HG03469 (cell line): ENCODE measurements at regions not wholly inside any gene's neighbourhood (a gene's known extent, or its start where the extent isn't known, plus 50 kb on each side); places are given as distances from the start of the nearest gene placed in this dataset.

Experiments
- ATAC-seq: cut with Tn5 transposase; IDR thresholded peaks from one replicate; pipeline ENCODE4 v1.9.1; 2021; ENCODE audit warnings: mild to moderate bottlenecking, moderate library complexity, moderate number of reproducible peaks; ENCODE audit not compliant: unreplicated experiment

DNA sequence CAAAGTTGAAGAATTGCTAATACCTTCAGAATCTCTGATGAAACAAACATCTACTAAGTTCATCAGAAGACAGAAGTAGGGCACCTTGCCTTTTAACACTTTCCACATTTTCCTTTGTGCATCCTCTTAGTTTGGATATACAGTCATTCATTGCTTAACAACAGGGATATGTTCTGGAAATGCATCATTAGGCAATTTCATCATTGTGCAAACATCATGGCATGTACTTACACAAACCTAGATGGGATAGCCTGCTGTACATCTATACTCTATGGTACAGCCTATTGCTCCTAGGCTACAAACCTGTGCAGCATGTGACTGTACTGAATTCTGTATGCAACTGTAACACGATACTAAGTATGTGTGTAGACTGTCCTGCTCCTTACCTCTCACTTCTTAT, 169.8 kb downstream of the SUCLA2 start:
- ATAC-seq = no peak

DNA sequence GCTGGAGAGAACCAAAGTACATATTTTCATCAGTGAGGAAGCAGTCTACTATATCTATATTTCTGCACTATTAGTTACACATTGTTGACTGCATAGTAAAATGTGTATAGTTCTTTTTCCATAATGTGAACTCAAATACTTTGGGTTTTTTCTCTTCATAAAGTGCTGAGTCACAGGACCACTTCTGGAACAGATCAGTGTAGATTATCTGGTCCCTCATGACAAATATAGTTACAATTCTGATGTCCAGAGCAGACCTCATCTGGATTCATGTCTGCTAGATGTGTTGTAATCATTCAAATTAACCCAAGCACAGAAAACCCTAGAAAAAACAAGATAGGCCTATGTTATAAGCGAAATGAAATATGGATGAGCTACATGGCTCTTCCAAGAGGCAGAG, 171.4 kb downstream of the SUCLA2 start:
- no peak for ATAC-seq

DNA sequence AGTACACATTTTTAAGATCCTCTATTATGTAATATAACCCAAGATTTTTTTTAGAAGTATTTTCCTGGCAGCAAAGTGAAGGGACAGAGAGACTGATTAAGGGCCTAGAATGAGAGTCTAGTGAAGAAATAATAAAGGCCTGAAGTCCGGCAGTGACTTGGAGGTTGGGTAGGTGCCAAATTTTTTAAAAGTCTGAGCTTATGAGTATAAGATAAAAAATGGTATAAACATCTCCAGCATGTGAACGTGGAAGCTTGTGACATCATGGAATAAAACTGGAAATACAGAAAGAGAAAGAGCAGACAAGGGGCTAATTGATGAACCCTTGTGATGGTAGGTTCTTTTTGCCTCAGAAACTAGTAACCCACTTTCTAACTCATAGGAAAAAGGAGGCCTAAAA, 174.6 kb downstream of the SUCLA2 start:
- no peak for ATAC-seq

DNA sequence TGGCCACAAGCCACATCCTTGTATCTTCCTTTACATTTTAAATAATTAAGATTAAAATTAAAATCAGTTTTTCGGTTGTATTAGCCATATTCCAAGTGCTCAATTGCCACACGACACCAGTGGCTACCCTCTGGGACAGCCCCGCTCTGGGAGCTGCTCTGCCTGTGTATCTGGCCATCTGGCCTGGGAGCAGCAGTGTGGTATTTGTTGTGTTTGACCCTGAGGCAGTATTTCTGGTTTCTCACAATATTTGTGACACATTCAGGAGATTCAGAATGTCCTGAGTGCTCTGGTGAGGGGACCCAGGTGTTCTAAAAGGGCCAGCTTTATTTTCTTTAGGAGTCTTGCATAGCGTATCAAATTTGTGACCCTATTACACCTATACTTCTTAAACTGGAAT, 179.0 kb downstream of the SUCLA2 start:
- no peak for ATAC-seq

DNA sequence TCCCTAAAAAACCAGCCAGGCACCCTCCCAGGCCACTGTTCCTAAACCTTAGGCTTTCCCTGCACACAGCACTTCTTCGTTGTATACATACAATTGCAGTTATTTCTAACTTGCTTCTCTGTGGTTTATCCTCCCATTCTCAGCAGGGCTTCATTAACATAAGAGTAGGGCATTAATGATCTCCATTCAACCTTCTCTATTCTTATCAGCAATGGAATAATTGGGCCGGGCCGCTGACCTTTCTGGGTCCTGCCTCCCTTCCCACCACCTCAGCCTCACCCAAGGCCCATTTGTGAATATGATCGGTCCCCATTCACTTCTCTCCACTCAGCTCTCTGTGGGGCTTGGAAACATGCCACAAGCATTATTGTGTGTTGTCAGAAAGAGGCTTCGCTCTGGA, 184.2 kb downstream of the SUCLA2 start:
- ATAC-seq = no peak

DNA sequence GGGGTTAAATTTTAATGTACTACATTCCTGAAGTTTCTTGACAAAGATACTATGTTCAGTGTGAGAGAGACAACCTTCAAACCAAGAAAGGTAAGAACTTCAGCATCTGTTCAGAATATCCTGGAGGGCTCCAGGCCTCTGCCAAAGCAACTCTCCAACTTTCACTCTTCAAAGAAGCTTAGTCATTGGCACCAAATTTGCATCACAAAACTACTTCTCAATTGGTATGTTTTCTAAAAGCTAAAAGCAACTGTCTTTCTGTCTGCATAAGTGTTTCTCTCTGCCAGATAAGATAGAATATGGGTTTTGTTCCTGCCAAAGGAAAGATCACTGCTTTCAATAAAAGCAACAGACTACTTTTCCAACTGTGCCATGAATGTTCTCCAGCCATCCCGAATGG, 187.4 kb downstream of the SUCLA2 start:
- ATAC-seq = no peak

DNA sequence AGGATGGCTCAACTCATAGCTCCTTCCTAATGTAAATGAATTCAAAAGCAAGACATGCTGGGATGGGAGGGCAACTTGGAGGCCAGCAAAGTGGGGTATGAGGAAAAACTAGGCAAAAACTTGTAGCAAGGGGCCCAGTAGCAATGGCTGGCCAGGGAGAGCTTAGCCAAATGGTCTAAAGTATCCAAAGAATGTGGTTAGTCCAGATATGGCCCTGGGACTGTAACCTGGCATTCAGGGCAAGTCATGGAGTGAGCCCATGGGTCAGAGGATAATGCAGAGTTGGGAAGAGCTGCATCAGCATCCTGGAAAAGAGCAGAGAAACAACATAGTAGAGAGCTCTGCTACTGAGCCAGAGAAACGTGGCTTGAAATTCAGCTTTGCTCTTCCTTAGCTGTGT, 191.7 kb downstream of the SUCLA2 start:
- no peak for ATAC-seq

DNA sequence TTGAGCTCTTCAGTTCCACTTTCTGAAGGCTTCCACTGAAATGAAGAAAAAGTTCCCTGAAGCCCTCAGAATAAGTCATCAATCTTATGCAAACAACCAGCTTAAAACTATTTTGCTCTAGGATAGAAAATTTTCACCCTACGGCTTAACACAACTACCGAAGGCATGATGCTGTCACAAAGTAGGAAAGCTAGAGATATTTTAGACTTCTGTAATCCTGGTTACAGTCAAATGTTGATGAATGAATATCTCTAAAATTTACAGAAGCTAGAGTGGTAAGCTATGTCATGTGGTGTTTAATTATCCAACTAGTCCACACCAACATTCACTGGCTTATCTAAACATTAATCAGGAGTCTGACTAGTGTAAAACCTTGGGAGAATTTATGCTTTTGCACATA, 197.9 kb downstream of the SUCLA2 start:
- no peak for ATAC-seq

DNA sequence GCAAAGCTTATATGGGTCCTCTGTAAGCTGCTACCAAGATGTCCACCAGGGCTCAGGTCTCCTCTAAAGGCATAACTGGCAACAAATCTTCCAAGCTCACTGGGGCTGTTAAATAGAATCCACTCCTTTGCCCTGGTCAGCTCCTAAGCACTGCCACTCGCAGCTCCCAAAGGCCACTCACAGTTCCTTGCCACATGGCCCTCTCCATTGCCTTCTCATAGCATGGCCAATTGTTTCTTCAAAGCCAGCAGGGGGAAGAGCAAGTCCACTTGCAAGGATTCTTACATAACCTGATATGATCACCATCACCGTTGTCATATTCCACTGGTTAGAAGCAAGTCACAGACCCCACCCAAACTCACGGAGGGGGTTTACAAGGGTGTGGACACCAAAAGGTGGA, 199.5 kb downstream of the SUCLA2 start:
- no peak for ATAC-seq

DNA sequence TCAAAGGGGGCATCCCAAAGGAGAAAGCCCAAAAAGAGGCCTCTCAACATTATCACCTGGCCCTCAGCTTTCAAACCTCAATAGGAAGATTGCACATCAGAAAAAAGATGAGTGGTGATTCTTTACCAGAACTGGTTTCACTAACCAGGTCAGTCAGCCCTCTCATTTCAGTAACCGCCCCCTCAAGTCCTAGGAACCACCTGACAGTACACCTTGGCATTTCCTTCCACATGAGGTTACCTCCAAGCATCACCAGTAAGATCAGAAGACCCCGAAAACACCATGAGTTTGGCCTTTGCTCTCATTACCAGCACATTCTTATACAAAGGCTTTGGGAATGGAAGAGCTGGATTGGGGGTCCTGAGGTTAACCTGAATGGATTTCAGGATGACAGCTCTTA, 200.5 kb downstream of the SUCLA2 start:
- no peak for ATAC-seq

DNA sequence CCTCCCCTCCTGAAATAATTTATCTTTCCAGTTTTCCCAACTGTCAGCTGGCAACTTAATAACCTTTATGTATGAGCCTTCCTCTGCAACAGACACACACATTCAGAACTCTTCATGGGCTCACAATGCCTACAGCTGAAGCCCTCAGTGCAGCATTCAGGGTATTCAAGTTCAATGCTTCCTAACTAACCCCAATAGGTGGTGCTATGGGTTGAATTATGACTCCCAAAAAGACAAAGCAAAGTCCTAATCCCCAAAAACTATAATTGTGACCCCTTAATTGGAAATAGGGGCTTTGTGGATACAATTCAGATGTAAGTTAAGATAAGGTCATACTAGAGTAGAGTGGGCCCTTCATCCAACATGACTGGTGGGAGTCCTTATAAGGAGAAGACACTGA, 202.2 kb downstream of the SUCLA2 start:
- ATAC-seq = no peak

DNA sequence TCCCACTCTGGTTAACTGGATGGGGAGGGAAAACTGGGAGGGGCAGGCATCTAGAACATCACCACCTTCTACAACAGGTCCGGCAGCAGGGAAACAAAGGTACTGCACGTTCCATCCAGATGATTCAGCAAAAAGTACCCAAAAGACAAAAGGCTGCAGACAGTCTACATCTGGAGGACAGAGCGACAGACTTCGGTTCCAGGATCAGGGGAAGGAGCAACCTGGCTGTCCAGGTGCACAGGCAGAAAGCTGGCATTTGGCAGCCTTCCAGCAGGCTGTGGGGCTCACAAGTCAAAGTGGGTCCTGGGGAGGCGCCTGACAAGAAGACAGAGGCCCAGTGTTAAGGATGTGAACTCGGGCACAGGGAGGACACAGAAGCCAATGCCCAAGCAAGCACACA, 202.9 kb downstream of the SUCLA2 start:
- no peak for ATAC-seq

DNA sequence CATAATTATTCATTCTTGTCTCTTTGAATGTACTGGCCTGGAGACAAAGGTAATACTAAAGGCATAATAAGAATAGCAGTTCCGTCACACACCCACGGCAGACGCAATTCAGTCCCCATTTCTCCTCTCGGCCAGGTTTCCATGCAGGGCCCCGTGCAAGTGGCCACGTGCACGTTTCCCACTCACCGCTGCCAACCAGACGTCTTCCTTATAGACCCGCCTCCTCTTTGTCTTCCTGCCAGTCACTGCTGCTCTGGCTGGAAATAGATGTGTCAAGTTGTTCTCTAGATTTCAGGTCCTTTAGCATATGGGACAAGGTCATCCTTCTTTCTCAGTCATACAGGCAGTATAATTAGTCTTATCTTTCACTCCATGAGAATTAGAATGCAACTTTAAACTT, 204.3 kb downstream of the SUCLA2 start:
- no peak for ATAC-seq

DNA sequence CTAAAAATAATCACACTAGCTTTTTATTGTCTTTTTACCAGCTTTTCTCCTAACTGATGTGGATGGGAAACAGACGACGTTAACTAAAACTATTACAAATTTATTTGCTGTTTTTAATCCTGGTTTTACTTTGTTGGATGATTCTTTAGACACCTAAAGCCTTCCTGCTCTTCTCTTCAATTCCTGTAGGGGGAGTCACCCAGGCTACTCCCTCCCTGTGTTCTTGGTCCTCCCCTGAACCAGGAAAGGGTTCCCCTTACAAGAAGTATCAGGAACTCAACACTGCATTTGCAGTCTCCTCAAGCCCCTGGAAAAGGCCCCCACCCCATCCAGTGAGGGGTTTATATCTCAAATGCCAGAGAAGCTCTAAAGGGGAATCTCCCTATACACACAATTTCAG, 206.1 kb downstream of the SUCLA2 start:
- no peak for ATAC-seq

DNA sequence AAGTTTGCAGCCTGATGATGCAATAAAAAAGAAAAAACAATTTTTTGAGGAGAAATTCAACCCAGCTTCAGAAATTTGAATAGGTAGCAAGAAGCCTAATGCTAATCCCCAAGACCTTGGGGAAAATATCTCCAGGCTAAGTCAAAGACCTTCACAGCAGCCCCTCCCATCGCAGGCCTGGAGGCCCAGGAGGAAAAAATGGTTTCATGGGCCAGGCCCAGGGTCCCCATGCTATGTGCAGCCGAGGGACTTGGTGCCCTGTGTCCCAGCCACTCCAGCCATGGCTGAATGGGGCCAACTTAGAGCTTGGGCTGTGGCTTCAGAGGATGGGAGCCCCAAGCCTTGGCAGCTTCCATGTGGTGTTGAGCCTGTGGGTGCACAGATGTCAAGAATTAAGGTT, 210.3 kb downstream of the SUCLA2 start:
- no peak for ATAC-seq

DNA sequence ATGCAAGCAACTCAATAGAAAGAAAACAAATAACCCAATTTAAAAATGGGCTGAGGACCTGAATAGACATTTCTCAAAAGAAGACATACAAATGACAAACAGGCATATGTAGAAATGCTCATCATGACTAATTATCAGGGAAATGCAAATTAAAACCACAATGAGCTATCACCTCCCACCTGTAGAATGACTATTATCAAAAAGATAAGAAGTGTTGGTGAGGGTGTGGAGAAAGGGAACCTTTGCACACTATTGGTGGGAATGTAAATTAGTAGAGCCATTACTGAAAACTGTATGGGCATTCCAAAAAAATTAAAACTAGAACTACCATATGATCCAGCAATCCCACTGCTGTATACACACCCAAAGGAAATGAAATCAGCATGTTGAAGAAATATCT, 212.2 kb downstream of the SUCLA2 start:
- no peak for ATAC-seq

DNA sequence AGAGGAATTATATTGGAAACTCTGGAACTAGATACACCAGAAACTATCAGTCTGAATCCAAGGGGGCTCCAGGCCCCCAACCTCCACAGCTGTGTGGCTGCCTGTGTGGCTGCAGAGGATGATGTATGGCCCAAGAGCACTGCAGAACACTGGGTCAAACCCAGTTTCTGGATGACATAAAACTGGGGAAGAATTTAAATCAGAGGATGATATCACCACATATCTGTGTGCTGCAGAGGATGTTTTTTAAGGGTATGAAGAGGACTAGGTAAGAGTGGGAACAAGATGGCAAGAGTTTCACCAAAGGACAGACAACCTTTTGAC, 226.4 kb downstream of the SUCLA2 start:
- ATAC-seq = no peak

DNA sequence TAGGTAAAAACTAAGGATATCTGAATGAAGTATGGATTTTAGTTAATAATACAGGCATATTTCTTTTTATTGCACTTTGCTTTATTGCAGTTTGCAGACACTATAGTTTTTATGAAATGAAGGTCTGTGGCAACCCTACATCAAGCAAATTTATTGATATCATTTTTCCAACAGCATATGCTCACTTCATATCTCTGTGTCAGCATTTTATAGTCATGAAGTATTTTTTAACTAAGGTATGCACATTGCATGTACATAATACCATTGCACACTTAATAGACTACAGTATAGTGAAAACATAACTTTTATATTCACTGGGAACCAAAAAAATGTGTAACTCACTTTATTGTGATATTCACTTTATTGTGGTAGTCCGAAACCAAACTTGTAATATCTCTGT, 236.3 kb downstream of the SUCLA2 start:
- no peak for ATAC-seq

DNA sequence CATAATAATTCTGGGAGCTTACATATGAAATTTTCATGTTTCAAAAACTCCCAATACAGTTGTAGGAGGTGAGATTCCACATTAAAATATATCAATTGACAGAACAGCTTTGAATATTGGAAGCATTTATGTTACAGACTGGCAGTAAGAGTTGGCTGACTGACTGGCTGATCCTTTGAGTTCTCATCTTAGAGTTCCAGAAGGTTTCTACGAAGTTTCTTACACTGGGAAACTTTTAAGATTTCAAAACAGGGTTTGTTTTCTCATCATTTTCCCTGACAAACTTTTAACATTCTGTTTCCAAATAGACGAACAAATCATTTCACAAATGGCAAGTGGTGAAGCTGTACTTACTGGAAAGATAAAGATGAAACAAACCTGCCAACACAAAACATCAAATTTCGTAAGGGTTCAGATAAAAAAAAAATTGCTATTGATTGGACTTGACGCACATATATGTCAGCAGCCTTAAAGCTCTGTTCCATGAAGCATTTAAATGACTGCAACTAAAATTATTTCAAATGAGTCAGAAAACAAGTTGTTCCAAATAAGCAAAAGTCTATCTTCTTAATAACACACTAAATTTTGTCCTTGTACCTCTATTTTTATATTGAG, 243.5 kb downstream of the SUCLA2 start:
- ATAC-seq = no peak

DNA sequence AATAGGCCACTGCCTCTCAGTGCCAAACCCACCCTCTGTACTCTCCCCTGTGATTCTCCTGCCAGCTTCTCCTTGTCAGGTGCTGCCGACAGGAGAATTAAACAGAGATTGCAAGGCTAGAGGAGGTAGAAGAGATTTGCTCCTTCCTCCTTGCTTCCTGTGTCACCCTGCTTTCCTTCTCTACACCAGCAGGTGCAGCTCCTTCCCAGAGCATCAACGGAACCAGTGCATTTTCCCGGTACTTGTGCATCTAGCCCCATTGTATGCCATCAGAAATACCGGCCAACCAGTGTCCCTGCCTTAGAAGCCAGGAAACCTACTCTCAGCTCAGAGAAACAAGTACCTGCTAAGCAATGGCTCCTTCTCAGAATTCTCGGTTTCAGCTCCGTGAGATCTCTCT, 253.2 kb downstream of the SUCLA2 start:
- no peak for ATAC-seq

DNA sequence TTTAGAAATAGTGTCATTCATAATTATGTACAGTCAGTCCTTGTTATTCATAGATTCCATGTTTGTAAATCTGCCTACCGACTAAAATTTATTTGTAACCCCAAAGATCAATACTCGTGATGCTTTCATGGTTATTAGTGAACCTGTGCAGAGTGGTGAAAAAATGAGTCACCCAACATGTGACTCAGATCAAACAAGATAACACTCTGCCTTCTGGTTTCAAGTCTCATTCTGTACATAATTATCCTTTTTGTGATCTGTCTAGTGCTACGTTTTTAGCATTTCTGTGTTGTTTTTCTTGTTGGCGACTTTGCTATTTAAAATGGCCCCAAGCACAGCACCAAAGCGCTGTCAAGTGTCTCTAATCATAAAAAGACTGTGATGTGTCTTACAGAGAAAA, 274.7 kb downstream of the SUCLA2 start:
- no peak for ATAC-seq

DNA sequence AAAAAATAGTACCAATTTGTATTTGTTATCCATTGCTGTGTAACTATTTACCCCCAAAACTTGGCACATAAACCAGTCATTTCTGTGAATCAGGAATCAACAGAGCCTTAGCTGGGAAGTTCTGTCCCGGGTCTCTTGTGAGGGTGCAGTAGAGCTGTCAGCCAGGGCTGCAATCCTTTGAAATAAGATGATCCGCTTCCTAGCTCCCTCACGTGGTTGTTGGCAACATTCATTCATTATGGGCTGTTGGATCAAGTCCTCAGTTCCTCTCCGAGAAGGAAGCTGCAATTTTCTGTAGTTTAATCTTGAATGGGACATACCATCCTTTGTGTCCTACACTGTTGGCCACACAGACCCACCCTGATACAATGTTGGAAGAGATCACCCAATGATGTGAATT, 277.2 kb downstream of the SUCLA2 start:
- no peak for ATAC-seq

DNA sequence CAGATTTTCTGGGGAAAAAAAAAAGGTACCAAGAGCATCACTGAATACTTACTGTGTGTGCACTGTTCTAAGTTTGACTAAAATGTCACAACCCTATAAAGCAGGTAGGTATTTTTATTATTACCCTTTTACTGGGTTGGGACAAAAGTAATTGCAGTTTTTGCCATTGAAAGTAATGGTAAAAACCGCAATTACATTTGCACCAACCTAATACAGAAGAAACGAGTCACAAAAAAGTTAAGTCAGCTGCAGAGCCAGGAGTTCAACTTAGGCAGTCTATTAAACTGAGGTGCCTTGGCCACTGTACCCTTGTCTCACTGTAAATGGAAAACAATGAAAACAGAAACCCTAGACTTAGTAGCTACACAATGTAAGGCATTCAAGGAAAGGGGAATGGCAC, 281.9 kb downstream of the SUCLA2 start:
- no peak for ATAC-seq

DNA sequence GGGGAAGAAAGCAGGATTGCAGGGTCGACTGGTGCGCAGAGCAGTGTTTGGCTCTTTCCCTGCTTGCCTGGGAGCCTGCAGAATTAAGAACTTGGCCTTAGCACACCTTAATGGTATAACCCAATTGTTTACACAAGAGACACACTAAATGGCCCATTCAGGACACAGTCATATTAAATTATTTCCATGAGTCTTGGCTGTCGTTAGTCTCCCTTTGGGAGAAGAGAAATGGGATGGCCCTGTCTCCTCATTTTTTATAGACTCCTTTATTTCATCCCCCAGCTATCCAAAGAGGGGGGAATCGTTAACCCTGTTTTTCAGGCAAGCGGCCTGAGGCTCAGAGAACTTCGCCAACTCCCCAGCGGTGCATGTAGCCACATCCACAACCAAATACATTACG, 282.5 kb downstream of the SUCLA2 start:
- no peak for ATAC-seq
